K562 (cell line): ENCODE measurements at regions not wholly inside any gene's neighbourhood (a gene's known extent, or its start where the extent isn't known, plus 50 kb on each side); places are given as distances from the start of the nearest gene placed in this dataset.
"Not testable (repeated sequence)": the region's sequence is repeated elsewhere in the genome, so short reads cannot be mapped to it uniquely, and the experiment has no call there.

ENCODE experiments used
- ESRRB ChIP-seq: fragments of 250-450 bp; sonication (Bioruptor Pico); IDR thresholded peaks from 2 replicates; pipeline ENCODE4 v1.5.0; 2020; ENCODE audit warnings: mild to moderate bottlenecking, moderate library complexity, borderline replicate concordance
- ZNF224 ChIP-seq: sonication (generic); formaldehyde crosslinking; IDR thresholded peaks from 2 replicates; pipeline ENCODE4 v1.8.0; 2022; ENCODE audit warnings: mild to moderate bottlenecking, missing genetic modification reagents
- TF ChIP-seq, protein P1 (sequence below), 3 experiments: IDR thresholded peaks in 2 of 3; conservative IDR thresholded peaks in 1 of 3; 2 replicates each; pipeline ENCODE4 v1.5.1; 2011 to 2012; ENCODE audit warnings: low read length in 3 of 3, mild to moderate bottlenecking in 3 of 3, control low read depth in 2 of 3, improper control_type of control experiment in 1 of 3, inconsistent platforms in 1 of 3, low read depth in 1 of 3, mixed read lengths in 1 of 3, moderate library complexity in 1 of 3; ENCODE audit not compliant: insufficient read depth in 2 of 3

DNA sequence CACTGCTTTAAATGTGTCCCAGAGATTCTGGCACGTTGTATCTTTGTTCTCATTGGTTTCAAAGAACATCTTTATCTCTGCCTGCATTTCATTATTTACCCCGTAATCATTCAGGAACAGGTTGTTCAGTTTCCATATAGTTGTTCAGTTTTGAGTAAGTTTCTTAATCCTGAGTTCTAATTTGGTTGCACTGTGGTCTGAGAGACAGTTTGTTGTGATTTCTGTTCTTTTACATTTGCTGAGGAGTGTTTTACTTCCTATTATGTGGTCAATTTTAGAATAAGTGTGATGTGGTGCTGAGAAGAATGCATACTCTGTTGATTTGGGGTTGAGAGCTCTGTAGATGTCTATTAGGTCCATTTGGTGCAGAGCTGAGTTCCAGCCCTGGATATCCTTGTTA lies 148.1 kb downstream of the VSIG4 start:
- not testable (repeated sequence) for TF ChIP-seq ESRRB (CRISPR knock-in tag); ZNF224
- TF ChIP-seq, protein P1, sequence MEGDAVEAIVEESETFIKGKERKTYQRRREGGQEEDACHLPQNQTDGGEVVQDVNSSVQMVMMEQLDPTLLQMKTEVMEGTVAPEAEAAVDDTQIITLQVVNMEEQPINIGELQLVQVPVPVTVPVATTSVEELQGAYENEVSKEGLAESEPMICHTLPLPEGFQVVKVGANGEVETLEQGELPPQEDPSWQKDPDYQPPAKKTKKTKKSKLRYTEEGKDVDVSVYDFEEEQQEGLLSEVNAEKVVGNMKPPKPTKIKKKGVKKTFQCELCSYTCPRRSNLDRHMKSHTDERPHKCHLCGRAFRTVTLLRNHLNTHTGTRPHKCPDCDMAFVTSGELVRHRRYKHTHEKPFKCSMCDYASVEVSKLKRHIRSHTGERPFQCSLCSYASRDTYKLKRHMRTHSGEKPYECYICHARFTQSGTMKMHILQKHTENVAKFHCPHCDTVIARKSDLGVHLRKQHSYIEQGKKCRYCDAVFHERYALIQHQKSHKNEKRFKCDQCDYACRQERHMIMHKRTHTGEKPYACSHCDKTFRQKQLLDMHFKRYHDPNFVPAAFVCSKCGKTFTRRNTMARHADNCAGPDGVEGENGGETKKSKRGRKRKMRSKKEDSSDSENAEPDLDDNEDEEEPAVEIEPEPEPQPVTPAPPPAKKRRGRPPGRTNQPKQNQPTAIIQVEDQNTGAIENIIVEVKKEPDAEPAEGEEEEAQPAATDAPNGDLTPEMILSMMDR (IDR thresholded peaks at IDR 0.05 in 2 of 3, conservative IDR thresholded peaks at IDR 0.05 in 1 of 3; ENCODE audit: insufficient read depth in 2 of 3, low read depth in 1 of 3, low read length in 3 of 3): not testable (repeated sequence)
